ENCODE measurements at regions not wholly inside any gene's neighbourhood (a gene's known extent, or its start where the extent isn't known, plus 50 kb on each side); places are given as distances from the start of the nearest gene placed in this dataset.

DNA sequence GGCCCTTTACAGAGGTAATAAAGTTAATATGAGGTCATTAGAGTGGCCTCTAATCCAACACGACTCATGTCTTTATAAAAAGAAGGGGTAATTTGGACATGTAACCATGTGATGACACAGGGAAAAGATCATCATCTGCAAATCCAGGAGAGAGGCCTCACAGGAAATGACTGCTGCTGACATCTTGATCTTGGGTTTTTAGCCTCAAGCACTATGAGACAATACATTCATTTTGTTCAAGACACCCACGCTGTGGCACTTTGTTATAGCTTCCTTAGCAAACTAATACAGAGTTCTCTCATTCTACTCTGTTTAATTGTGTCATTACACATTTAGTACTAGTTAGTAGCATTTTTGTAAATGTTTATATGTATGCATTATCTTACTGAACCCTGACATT is 64.0 kb upstream of the RUNX1 start:
- H3K4me3 ChIP-seq = no peak overlapping the region
- TF ChIP-seq, protein P1, sequence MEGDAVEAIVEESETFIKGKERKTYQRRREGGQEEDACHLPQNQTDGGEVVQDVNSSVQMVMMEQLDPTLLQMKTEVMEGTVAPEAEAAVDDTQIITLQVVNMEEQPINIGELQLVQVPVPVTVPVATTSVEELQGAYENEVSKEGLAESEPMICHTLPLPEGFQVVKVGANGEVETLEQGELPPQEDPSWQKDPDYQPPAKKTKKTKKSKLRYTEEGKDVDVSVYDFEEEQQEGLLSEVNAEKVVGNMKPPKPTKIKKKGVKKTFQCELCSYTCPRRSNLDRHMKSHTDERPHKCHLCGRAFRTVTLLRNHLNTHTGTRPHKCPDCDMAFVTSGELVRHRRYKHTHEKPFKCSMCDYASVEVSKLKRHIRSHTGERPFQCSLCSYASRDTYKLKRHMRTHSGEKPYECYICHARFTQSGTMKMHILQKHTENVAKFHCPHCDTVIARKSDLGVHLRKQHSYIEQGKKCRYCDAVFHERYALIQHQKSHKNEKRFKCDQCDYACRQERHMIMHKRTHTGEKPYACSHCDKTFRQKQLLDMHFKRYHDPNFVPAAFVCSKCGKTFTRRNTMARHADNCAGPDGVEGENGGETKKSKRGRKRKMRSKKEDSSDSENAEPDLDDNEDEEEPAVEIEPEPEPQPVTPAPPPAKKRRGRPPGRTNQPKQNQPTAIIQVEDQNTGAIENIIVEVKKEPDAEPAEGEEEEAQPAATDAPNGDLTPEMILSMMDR (IDR thresholded peaks at IDR 0.05) = no peak
- no peak for TF ChIP-seq POLR2A (IDR thresholded peaks at IDR 0.05)
- peaks cover 0 to 6% (median 0%) of the 10 kb centered on the region in 12 donors for H3K9me3 ChIP-seq
- H3K36me3 ChIP-seq = no peaks in the 10 kb centered on the region
- no peak for ATAC-seq
- intact Hi-C loops (cut with DNase I) = no loop called here
- no peaks in the 10 kb centered on the region for H3K4me1 ChIP-seq
- WGBS, 4 donors = 52 to 74% (median 63%) methylated on average over 2 of the region's 2 CpGs
- DNase-seq = no peak
- peaks cover 0 to 23% (median 0%) of the 10 kb centered on the region in 9 donors for H3K27me3 ChIP-seq
- no peak overlapping the region for H3K27ac ChIP-seq

DNA sequence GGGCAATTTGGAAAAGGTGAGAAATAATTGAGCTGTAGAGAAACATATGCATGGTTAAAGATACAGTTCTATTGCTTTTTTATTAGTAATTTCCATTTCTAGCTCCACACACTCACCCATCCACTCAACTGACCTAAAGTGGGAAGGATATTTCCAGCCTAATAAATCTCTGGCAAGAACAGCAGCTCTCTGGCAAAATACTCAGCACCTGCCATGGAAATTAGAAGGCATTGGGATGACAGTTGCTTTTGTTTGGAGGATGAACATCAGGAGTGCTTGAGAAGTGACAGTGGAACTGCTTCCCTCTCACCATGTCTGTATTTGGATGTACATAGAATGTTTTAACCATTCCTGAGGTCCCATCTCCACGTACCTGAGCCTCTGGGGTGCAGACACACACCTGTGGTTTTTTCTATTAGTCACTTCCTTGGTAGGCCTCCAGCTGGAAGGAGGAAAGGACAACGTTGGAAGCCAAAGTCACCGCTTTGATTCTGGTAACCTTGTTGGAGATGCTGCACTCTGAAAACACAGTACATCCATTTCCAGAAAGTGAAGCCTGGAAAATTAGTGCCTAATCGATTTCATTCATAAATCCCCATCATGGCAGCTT is 62.3 kb upstream of the RUNX1 start:
- no peak overlapping the region for H3K4me3 ChIP-seq
- peaks cover 0 to 12% (median 0%) of the 10 kb centered on the region in 9 donors for H3K27me3 ChIP-seq
- no peaks in the 10 kb centered on the region for H3K36me3 ChIP-seq
- ATAC-seq (no peak), DNase-seq (no peak)
- no peak overlapping the region for H3K27ac ChIP-seq
- peaks cover 0 to 6% (median 0%) of the 10 kb centered on the region in 12 donors for H3K9me3 ChIP-seq
- intact Hi-C loops (cut with DNase I) = no loop called here
- peaks cover 0 to 3% (median 0%) of the 10 kb centered on the region in 12 donors for H3K4me1 ChIP-seq
- WGBS, 4 donors = 67 to 76% (median 69%) methylated on average over 4 of the region's 4 CpGs
- no peak for TF ChIP-seq POLR2A (IDR thresholded peaks at IDR 0.05)
- TF ChIP-seq, protein P1 (IDR thresholded peaks at IDR 0.05) = no peak

DNA sequence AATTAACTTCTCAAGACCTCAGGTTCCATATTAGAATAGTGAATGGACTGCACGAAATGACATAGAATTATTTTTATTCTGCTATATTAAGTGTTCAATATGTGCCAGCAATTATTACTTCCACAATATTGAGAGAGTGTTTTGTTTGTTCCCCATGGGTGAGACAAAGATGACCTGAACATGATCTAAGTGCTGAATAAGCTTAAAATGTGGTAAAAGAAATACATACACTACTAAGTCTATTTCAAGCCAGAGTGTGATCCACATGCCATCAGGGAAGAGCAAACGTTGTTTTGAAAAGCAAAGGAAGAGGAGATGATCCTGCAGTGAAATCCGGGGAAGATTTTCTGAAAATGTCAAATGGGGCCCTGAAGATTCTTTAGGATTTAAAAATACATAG is 59.8 kb upstream of the RUNX1 start:
- ATAC-seq (no peak), DNase-seq (no peak)
- Histone ChIP-seq H3K9me3 (peaks cover 0 to 6% (median 0%) of the 10 kb centered on the region in 12 donors), H3K4me1 (peaks cover 0 to 5% (median 0%) of the 10 kb centered on the region in 12 donors), H3K27me3 (peaks cover 0 to 11% (median 0%) of the 10 kb centered on the region in 9 donors), H3K36me3 (no peaks in the 10 kb centered on the region), H3K4me3 (no peak overlapping the region), H3K27ac (no peak overlapping the region)
- no peak for TF ChIP-seq POLR2A (IDR thresholded peaks at IDR 0.05)
- TF ChIP-seq, protein P1 (IDR thresholded peaks at IDR 0.05) = no peak
- WGBS, 4 donors = 61 to 72% (median 69%) methylated on average over 3 of the region's 3 CpGs
- intact Hi-C loops (cut with DNase I) = no loop called here

DNA sequence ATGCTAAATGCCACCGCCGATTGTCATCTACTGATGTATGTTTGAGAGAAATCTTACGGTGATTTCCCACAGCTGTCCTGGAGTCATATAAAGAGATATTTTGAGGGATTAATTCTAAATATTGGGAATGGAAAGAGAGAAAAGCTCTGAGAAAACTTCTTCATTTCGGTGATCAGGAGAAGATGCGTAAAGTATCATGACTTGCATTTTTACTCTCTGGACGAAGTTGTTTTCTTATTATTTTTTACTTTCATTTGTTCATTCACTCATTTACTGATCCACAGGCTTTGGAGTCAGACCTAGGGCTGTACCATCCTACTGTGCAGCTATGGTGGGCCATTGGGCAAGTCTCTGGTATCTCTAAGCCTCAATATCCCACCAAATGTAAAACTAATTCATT is 58.4 kb upstream of the RUNX1 start:
- peaks cover 0 to 6% (median 0%) of the 10 kb centered on the region in 9 donors for H3K27me3 ChIP-seq
- H3K4me3 ChIP-seq = no peak overlapping the region
- ATAC-seq = no peak
- peaks cover 0 to 5% (median 0%) of the 10 kb centered on the region in 12 donors for H3K4me1 ChIP-seq
- H3K36me3 ChIP-seq = no peaks in the 10 kb centered on the region
- 75 to 90% (median 81%) methylated on average over 6 of the region's 6 CpGs for WGBS, 4 donors
- no peak overlapping the region for H3K27ac ChIP-seq
- TF ChIP-seq, protein P1 (IDR thresholded peaks at IDR 0.05) = no peak
- no peak for TF ChIP-seq POLR2A (IDR thresholded peaks at IDR 0.05)
- intact Hi-C loops (cut with DNase I) = no loop called here
- H3K9me3 ChIP-seq = peaks cover 0 to 6% (median 0%) of the 10 kb centered on the region in 12 donors
- DNase-seq = no peak

Data from heart left ventricle (tissue), 16 donors.